Ishikawa (cell line): ENCODE measurements at regions not wholly inside any gene's neighbourhood (a gene's known extent, or its start where the extent isn't known, plus 50 kb on each side); places are given as distances from the start of the nearest gene placed in this dataset.

Experiments
- CEBPB ChIP-seq: IDR thresholded peaks from 2 replicates; pipeline ENCODE4 v1.6.1; 2012
- CREB1 ChIP-seq: IDR thresholded peaks from 2 replicates; pipeline ENCODE4 v1.6.1; 2012; ENCODE audit warnings: low read depth
- EGR1 ChIP-seq: IDR thresholded peaks from 2 replicates; pipeline ENCODE4 v1.6.1; 2012
- EP300 ChIP-seq: IDR thresholded peaks from 2 replicates; pipeline ENCODE4 v1.6.1; 2012; ENCODE audit warnings: borderline replicate concordance
- FOXM1 ChIP-seq: IDR thresholded peaks from 2 replicates; pipeline ENCODE4 v1.6.1; 2012; ENCODE audit warnings: low read depth, borderline replicate concordance
- NFIC ChIP-seq: IDR thresholded peaks from 2 replicates; pipeline ENCODE4 v1.6.1; 2012
- RAD21 ChIP-seq: IDR thresholded peaks from 2 replicates; pipeline ENCODE4 v1.6.1; 2012; ENCODE audit warnings: low read depth
- TAF1 ChIP-seq: IDR thresholded peaks from 2 replicates; pipeline ENCODE4 v1.6.1; 2012; ENCODE audit warnings: low read depth, mild to moderate bottlenecking
- TCF12 ChIP-seq: IDR thresholded peaks from 2 replicates; pipeline ENCODE4 v1.6.1; 2012; ENCODE audit warnings: low read depth
- TEAD4 ChIP-seq: IDR thresholded peaks from 2 replicates; pipeline ENCODE4 v1.6.1; 2012
- YY1 ChIP-seq: IDR thresholded peaks from 2 replicates; pipeline ENCODE4 v1.6.1; 2012; ENCODE audit warnings: low read depth
- ZBTB7A ChIP-seq: IDR thresholded peaks from 2 replicates; pipeline ENCODE4 v1.6.1; 2012; ENCODE audit warnings: low read depth
- TF ChIP-seq, protein P1 (sequence below): IDR thresholded peaks from 2 replicates; pipeline ENCODE4 v1.6.1; 2012; ENCODE audit warnings: low read depth, mild to moderate bottlenecking
- TF ChIP-seq, protein P2 (sequence below): IDR thresholded peaks from 2 replicates; pipeline ENCODE4 v1.6.1; 2012
- TF ChIP-seq, protein P3 (sequence below): IDR thresholded peaks from 2 replicates; pipeline ENCODE4 v1.6.1; 2012

DNA sequence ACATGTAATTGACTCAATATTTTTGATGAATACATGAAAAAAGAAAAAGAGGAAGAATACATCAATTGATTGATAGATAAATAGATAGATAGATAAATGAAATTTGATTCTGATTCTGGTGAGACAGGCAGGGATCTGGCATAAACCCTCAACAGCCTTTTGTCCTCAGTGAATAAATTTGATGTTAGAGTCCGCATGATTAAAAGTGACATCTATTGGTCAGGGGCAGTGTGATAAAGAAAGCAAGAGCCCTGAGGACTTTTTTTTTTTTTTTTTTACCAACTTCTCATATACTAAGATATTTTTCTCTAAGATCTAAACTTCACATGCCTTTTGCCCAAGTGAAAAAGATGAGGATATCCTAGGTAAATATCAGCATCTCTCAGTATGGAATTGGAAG lies 216.4 kb downstream of the LRRC3B start:
- TF ChIP-seq ZBTB7A (no peak), TAF1 (no peak), TEAD4 (no peak), FOXM1 (no peak), CREB1 (no peak), RAD21 (no peak), EGR1 (no peak), EP300 (no peak), NFIC (no peak), TCF12 (no peak), CEBPB (no peak), YY1 (no peak)
- TF ChIP-seq, protein P1, sequence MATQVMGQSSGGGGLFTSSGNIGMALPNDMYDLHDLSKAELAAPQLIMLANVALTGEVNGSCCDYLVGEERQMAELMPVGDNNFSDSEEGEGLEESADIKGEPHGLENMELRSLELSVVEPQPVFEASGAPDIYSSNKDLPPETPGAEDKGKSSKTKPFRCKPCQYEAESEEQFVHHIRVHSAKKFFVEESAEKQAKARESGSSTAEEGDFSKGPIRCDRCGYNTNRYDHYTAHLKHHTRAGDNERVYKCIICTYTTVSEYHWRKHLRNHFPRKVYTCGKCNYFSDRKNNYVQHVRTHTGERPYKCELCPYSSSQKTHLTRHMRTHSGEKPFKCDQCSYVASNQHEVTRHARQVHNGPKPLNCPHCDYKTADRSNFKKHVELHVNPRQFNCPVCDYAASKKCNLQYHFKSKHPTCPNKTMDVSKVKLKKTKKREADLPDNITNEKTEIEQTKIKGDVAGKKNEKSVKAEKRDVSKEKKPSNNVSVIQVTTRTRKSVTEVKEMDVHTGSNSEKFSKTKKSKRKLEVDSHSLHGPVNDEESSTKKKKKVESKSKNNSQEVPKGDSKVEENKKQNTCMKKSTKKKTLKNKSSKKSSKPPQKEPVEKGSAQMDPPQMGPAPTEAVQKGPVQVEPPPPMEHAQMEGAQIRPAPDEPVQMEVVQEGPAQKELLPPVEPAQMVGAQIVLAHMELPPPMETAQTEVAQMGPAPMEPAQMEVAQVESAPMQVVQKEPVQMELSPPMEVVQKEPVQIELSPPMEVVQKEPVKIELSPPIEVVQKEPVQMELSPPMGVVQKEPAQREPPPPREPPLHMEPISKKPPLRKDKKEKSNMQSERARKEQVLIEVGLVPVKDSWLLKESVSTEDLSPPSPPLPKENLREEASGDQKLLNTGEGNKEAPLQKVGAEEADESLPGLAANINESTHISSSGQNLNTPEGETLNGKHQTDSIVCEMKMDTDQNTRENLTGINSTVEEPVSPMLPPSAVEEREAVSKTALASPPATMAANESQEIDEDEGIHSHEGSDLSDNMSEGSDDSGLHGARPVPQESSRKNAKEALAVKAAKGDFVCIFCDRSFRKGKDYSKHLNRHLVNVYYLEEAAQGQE: no peak
- TF ChIP-seq, protein P2, sequence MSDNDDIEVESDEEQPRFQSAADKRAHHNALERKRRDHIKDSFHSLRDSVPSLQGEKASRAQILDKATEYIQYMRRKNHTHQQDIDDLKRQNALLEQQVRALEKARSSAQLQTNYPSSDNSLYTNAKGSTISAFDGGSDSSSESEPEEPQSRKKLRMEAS: no peak
- TF ChIP-seq, protein P3, sequence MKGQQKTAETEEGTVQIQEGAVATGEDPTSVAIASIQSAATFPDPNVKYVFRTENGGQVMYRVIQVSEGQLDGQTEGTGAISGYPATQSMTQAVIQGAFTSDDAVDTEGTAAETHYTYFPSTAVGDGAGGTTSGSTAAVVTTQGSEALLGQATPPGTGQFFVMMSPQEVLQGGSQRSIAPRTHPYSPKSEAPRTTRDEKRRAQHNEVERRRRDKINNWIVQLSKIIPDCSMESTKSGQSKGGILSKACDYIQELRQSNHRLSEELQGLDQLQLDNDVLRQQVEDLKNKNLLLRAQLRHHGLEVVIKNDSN: no peak

DNA sequence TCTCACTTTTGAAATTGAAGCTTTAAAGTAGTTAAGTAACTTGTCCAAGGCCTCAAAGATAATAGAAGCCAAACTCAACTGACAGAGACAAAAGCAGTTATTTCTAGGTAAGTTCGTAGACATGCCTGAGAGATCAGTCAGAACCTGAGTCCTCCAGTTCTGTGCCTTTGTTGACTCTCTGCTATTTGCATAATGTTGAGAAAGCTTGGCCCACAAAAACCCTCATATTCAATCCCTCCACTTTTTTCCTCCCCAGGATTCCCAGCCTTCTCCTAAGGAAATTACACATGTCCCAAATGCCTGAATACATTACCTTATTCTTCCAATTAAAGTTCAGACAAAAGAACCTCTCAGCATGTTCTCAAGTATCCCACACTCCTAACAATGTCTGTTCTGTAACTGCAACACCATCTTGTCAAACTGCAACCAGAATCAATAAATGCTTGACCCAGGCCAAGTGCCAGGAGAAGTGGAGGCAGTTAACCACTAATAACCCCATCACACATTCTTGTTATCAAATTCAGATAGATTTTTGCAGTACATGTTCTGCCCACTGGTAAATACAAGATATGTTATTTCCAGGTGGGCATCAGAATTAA lies 217.8 kb downstream of the LRRC3B start:
- TF ChIP-seq EP300 (no peak), CEBPB (no peak), TEAD4 (no peak), CREB1 (no peak), RAD21 (no peak), ZBTB7A (no peak), YY1 (no peak), TAF1 (no peak), TCF12 (no peak), NFIC (no peak), EGR1 (no peak), FOXM1 (no peak)
- TF ChIP-seq, protein P2: no peak
- TF ChIP-seq, protein P1: no peak
- TF ChIP-seq, protein P3: no peak

DNA sequence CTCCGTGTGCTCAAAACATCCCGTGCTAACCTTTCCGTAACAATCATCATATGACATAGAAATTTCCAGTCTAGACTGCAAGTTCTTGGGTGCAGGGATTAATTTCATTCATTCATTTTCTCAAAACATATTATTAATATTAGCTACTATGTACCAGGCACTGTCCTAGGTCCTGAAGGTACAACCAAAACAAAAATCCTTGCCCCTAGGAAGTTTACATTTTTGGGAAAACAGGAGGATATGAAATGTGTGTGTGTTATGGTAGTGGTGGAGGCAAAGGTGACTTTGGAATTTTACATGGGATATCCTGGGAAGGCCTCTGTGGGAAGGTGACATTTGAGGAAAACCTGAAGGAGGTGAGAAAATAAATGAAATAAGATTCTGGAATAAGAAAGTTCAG lies 222.6 kb downstream of the LRRC3B start:
- no peak for TF ChIP-seq ZBTB7A
- TF ChIP-seq, protein P1: peak; percentile 53; the same call in 1 of the 2 replicates
- TF ChIP-seq, protein P3: no peak
- no peak for TF ChIP-seq TEAD4
- no peak for TF ChIP-seq RAD21

DNA sequence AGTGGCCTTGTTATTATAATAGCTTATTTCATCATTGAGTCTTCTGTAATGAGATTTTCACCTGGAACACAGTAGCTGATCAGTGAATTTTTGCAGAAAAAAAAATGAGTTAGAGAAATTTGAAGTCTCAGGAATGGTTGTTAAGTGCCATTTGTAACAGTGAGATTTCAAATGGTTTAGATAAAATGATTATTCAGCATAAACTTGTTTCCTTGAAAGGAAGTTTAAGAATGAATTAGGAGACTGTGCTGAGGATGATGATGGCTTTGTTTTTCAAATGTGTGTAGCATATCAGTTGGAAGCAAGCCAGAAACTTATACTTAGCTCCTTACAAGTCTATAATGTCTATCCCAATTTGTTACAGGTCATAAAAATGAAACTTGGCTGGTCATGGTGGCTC lies 225.1 kb downstream of the LRRC3B start:
- no peak for TF ChIP-seq FOXM1
- no peak for TF ChIP-seq EGR1
- TF ChIP-seq NFIC: no peak
- no peak for TF ChIP-seq TAF1
- no peak for TF ChIP-seq ZBTB7A
- no peak for TF ChIP-seq YY1
- no peak for TF ChIP-seq EP300
- TF ChIP-seq RAD21: no peak
- no peak for TF ChIP-seq TEAD4
- no peak for TF ChIP-seq CREB1
- TF ChIP-seq, protein P3: no peak
